ENCODE measurements at regions not wholly inside any gene's neighbourhood (a gene's known extent, or its start where the extent isn't known, plus 50 kb on each side); places are given as distances from the start of the nearest gene placed in this dataset.

- CTCF ChIA-PET, result no interaction called here
- Histone ChIP-seq H3K27me3 (ENCODE audit: control insufficient read depth in 2 of 2, insufficient read depth in 2 of 2, low read length in 2 of 2) (no peaks in the 10 kb centered on the region), H3K27ac (ENCODE audit: low read depth, low read length) (no peak overlapping the region), H3K4me3 (ENCODE audit: low read length) (no peak overlapping the region), H3K4me1 (ENCODE audit: control insufficient read depth in 2 of 2, insufficient read depth in 2 of 2, low read length in 2 of 2) (no peaks in the 10 kb centered on the region), H3K9me3 (ENCODE audit: control insufficient read depth in 2 of 3, low read length in 3 of 3) (no peaks in the 10 kb centered on the region), H3K36me3 (ENCODE audit: control insufficient read depth in 2 of 3, insufficient read depth in 3 of 3, low read length in 3 of 3) (peaks cover 0 to 4% (median 0%) of the 10 kb centered on the region in 3 experiments)
- no peaks in the 10 kb centered on the region for H3K27me3 Mint-ChIP-seq
- H3K27ac Mint-ChIP-seq, result no peak overlapping the region
- POLR2A ChIA-PET, result no interaction called here
- peaks cover 24 to 73% (median 65%) of the 10 kb centered on the region in 5 donors for H3K36me3 Mint-ChIP-seq
- ATAC-seq (no peak), DNase-seq (no peak)
- no peak overlapping the region for H3K4me3 Mint-ChIP-seq
- intact Hi-C loops (cut with micrococcal nuclease), result no loop called here
- peaks cover 0 to 4% (median 0%) of the 10 kb centered on the region in 7 donors for H3K4me1 Mint-ChIP-seq
- H3K9me3 Mint-ChIP-seq, result peaks cover 0 to 23% (median 10%) of the 10 kb centered on the region in 11 donors
Measured at GRCh38 chr21:28811860-28812259, 180.8 kb downstream of the LTN1 start.

DNA sequence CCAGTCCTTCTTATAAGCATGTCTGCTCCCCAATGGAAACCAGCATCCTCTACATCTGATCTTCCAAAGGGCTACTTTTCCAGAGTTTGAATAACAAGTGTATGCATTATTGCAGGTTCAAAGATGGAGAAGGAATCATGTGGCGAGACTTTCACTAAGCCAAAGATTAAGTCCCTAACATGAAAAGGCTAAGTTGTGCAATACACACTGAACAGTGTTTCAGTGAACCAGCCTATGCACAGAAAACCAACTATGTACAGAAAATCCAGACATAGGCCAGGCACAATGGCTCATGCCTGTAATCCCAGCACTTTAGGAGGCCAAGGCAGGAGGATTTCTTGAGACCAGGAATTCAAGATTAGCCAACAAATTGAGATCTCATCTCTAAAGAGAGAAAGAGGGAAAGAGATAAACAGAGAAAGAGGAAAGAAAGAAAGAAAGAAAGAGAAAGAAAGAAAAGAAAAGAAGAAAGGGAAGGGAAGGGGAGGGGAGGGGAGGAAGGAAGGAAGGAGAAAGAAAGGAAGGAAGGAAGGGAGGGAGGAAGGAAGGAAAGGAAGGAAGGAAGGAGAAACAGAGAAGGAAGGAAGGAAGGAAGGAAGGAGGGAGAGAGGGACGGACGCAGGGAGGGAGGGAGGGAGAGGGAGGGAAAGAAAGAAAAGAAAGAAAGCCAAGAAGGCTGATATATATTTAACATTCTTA, 181.7 kb downstream of the LTN1 start:
- no peak for ATAC-seq
- Mint-ChIP-seq H3K36me3 (peaks cover 28 to 71% (median 66%) of the 10 kb centered on the region in 5 donors), H3K4me1 (peaks cover 0 to 4% (median 0%) of the 10 kb centered on the region in 7 donors), H3K27ac (no peak overlapping the region), H3K9me3 (peaks cover 0 to 26% (median 10%) of the 10 kb centered on the region in 11 donors), H3K4me3 (no peak overlapping the region), H3K27me3 (no peaks in the 10 kb centered on the region)
- intact Hi-C loops (cut with micrococcal nuclease), result no loop called here
- no peaks in the 10 kb centered on the region for H3K4me1 ChIP-seq (ENCODE audit: control insufficient read depth in 2 of 2, insufficient read depth in 2 of 2, low read length in 2 of 2)
- ChIA-PET CTCF (no interaction called here), POLR2A (no interaction called here)
- peaks cover 0 to 4% (median 0%) of the 10 kb centered on the region in 3 experiments for H3K36me3 ChIP-seq (ENCODE audit: control insufficient read depth in 2 of 3, insufficient read depth in 3 of 3, low read length in 3 of 3)
- no peak overlapping the region for H3K4me3 ChIP-seq (ENCODE audit: low read length)
- no peak for DNase-seq
- no peak overlapping the region for H3K27ac ChIP-seq (ENCODE audit: low read depth, low read length)
- no peaks in the 10 kb centered on the region for H3K27me3 ChIP-seq (ENCODE audit: control insufficient read depth in 2 of 2, insufficient read depth in 2 of 2, low read length in 2 of 2)
- no peaks in the 10 kb centered on the region for H3K9me3 ChIP-seq (ENCODE audit: control insufficient read depth in 2 of 3, low read length in 3 of 3)

DNA sequence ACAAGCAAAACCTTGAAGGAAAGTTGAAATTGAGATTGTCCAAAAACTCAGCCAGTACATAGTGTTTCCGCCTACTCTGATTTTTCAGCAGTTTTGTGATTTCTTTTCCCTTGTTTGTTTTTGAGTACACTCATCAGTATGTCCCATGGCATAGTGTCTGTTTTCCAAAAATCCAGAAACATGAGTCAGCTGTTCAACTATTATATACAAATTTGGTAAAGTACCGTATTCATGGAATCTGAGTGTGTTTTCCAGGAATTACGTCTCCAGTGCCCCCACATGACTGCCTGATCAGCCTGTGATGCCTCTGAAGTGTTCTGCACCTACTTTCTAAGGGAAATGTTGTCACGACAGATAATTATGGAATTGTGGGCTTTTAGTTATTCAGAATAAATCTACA, 186.8 kb downstream of the LTN1 start:
- Mint-ChIP-seq H3K27ac (no peak overlapping the region), H3K4me3 (no peak overlapping the region), H3K27me3 (no peaks in the 10 kb centered on the region), H3K4me1 (peaks cover 0 to 4% (median 0%) of the 10 kb centered on the region in 7 donors), H3K36me3 (peaks cover 11 to 53% (median 48%) of the 10 kb centered on the region in 5 donors), H3K9me3 (peaks cover 0 to 17% (median 6%) of the 10 kb centered on the region in 11 donors)
- CTCF ChIA-PET, result no interaction called here
- DNase-seq, result no peak
- intact Hi-C loops (cut with micrococcal nuclease), result no loop called here
- H3K4me3 ChIP-seq (ENCODE audit: low read length), result no peak overlapping the region
- H3K36me3 ChIP-seq (ENCODE audit: control insufficient read depth in 2 of 3, insufficient read depth in 3 of 3, low read length in 3 of 3), result no peaks in the 10 kb centered on the region
- H3K27me3 ChIP-seq (ENCODE audit: control insufficient read depth in 2 of 2, insufficient read depth in 2 of 2, low read length in 2 of 2), result no peaks in the 10 kb centered on the region
- H3K27ac ChIP-seq (ENCODE audit: low read depth, low read length), result no peak overlapping the region
- ATAC-seq, result no peak
- no peaks in the 10 kb centered on the region for H3K4me1 ChIP-seq (ENCODE audit: control insufficient read depth in 2 of 2, insufficient read depth in 2 of 2, low read length in 2 of 2)
- POLR2A ChIA-PET, result no interaction called here
- H3K9me3 ChIP-seq (ENCODE audit: control insufficient read depth in 2 of 3, low read length in 3 of 3), result no peaks in the 10 kb centered on the region

DNA sequence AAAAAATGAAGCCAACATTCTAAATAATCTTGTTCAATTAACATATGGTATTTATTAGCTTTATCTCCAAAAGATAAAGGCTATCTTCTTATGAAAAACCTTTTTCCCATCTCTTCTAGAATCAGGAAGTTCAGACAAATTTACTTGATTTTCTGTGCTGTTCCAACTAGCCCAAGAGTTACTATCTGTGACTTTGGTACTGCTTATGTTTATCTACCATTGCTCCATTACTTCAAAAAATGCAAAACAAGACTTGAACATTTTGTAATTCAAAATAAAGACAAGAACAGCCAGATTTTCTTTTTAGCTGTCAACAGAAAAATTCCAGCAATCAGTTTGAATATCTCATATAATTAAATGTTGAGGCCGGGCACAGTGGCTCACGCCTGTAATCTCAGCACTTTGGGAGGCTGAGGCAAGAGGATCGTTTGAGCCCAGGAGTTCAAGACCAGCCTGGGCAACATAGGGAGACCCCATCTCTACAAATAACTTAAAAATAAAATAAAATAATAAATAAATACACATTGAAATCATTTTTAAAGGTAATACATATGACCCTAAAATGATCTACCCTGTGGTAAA, 188.5 kb downstream of the LTN1 start:
- Mint-ChIP-seq H3K27me3 (no peaks in the 10 kb centered on the region), H3K4me3 (no peak overlapping the region), H3K9me3 (peaks cover 0 to 17% (median 6%) of the 10 kb centered on the region in 11 donors), H3K4me1 (peaks cover 0 to 4% (median 0%) of the 10 kb centered on the region in 7 donors), H3K27ac (no peak overlapping the region), H3K36me3 (peaks cover 4 to 54% (median 47%) of the 10 kb centered on the region in 5 donors)
- Histone ChIP-seq H3K4me3 (ENCODE audit: low read length) (no peak overlapping the region), H3K36me3 (ENCODE audit: control insufficient read depth in 2 of 3, insufficient read depth in 3 of 3, low read length in 3 of 3) (no peaks in the 10 kb centered on the region), H3K9me3 (ENCODE audit: control insufficient read depth in 2 of 3, low read length in 3 of 3) (no peaks in the 10 kb centered on the region), H3K27ac (ENCODE audit: low read depth, low read length) (no peak overlapping the region), H3K27me3 (ENCODE audit: control insufficient read depth in 2 of 2, insufficient read depth in 2 of 2, low read length in 2 of 2) (no peaks in the 10 kb centered on the region), H3K4me1 (ENCODE audit: control insufficient read depth in 2 of 2, insufficient read depth in 2 of 2, low read length in 2 of 2) (no peaks in the 10 kb centered on the region)
- ChIA-PET POLR2A (no interaction called here), CTCF (no interaction called here)
- no peak for DNase-seq
- intact Hi-C loops (cut with micrococcal nuclease), result no loop called here
- no peak for ATAC-seq

DNA sequence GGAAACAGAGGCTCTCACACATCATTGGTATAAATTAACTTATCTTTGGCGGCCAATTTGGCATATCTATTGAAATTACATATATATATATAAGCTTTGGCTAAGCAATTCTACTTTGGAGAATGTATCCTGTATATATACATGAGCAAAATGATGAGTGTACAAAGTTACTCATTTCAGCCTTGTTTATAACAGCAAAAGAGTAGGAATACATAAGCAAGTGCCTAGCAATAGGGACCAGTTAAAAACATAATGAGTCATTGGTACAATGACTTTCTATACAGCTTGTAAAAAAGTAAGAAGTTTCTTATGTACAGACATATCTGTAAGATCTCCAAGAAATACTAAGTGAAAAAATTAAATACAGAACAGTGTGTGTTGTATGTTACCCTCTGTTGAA, 190.8 kb downstream of the LTN1 start:
- Mint-ChIP-seq H3K27me3 (no peaks in the 10 kb centered on the region), H3K27ac (no peak overlapping the region), H3K9me3 (peaks cover 0 to 8% (median 0%) of the 10 kb centered on the region in 11 donors), H3K4me1 (peaks cover 0 to 4% (median 0%) of the 10 kb centered on the region in 7 donors), H3K4me3 (no peak overlapping the region), H3K36me3 (peaks cover 4 to 44% (median 41%) of the 10 kb centered on the region in 5 donors)
- Histone ChIP-seq H3K4me1 (ENCODE audit: control insufficient read depth in 2 of 2, insufficient read depth in 2 of 2, low read length in 2 of 2) (no peaks in the 10 kb centered on the region), H3K27me3 (ENCODE audit: control insufficient read depth in 2 of 2, insufficient read depth in 2 of 2, low read length in 2 of 2) (no peaks in the 10 kb centered on the region), H3K9me3 (ENCODE audit: control insufficient read depth in 2 of 3, low read length in 3 of 3) (no peaks in the 10 kb centered on the region), H3K27ac (ENCODE audit: low read depth, low read length) (no peak overlapping the region), H3K36me3 (ENCODE audit: control insufficient read depth in 2 of 3, insufficient read depth in 3 of 3, low read length in 3 of 3) (no peaks in the 10 kb centered on the region), H3K4me3 (ENCODE audit: low read length) (no peak overlapping the region)
- intact Hi-C loops (cut with micrococcal nuclease), result no loop called here
- no peak for DNase-seq
- ChIA-PET POLR2A (no interaction called here), CTCF (no interaction called here)
- ATAC-seq, result no peak

DNA sequence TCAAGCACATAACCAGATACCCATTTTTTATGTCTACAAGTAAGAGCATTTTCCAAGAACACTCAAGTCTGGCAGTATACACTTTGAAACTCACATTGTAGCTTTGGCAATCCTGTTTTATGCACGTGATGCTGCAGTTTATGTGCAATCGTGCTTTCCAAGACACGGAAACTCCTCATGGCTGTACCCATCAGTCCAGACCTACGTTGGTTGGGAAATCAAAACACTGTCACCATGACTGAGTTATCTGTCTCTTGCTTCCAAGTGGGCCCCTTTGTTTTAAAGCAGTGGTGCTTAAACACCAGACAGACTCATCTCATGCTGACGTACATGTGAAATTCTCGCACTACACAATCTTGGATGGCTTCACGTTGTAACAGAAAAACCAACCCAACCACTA, 192.8 kb downstream of the LTN1 start:
- ChIA-PET CTCF (no interaction called here), POLR2A (no interaction called here)
- no peaks in the 10 kb centered on the region for H3K4me1 ChIP-seq (ENCODE audit: control insufficient read depth in 2 of 2, insufficient read depth in 2 of 2, low read length in 2 of 2)

DNA sequence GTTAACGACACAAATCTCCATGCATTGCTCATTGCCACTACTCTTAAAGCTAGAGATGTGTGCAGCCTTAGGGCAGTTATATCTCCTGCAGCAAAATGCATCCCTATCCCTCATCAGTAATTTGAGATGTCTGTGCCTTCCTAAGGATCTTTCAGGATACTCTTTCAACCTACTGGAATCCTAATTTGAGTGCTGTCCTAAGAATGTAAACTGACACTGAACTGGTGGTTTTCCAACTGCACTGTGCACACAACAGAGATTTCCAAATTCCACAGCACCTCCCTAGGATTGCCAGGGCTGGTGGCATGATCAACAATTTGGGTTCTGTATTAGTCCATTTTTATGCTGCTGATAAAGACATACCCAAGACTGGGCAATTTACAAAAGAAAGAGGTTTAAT, 193.9 kb downstream of the LTN1 start:
- ATAC-seq, result no peak
- Mint-ChIP-seq H3K36me3 (peaks cover 0 to 40% (median 27%) of the 10 kb centered on the region in 5 donors), H3K4me3 (no peak overlapping the region), H3K4me1 (peaks cover 0 to 4% (median 0%) of the 10 kb centered on the region in 7 donors), H3K9me3 (peaks cover 0 to 8% (median 0%) of the 10 kb centered on the region in 11 donors), H3K27me3 (no peaks in the 10 kb centered on the region), H3K27ac (no peak overlapping the region)
- H3K4me1 ChIP-seq (ENCODE audit: control insufficient read depth in 2 of 2, insufficient read depth in 2 of 2, low read length in 2 of 2), result no peaks in the 10 kb centered on the region
- no peak overlapping the region for H3K4me3 ChIP-seq (ENCODE audit: low read length)
- CTCF ChIA-PET, result no interaction called here
- H3K9me3 ChIP-seq (ENCODE audit: control insufficient read depth in 2 of 3, low read length in 3 of 3), result no peaks in the 10 kb centered on the region
- intact Hi-C loops (cut with micrococcal nuclease), result no loop called here
- H3K36me3 ChIP-seq (ENCODE audit: control insufficient read depth in 2 of 3, insufficient read depth in 3 of 3, low read length in 3 of 3), result no peaks in the 10 kb centered on the region
- no peak overlapping the region for H3K27ac ChIP-seq (ENCODE audit: low read depth, low read length)
- POLR2A ChIA-PET, result interaction anchor here (0.6 kb wide), 1 partner anchor 43 kb away, joined by 3 read pairs; no protein-coding TSS in a partner anchor
- no peak for DNase-seq
- H3K27me3 ChIP-seq (ENCODE audit: control insufficient read depth in 2 of 2, insufficient read depth in 2 of 2, low read length in 2 of 2), result no peaks in the 10 kb centered on the region

More for the DNA sequence above, 192.8 kb downstream of the LTN1 start:
- Mint-ChIP-seq H3K27ac (no peak overlapping the region), H3K36me3 (peaks cover 0 to 36% (median 32%) of the 10 kb centered on the region in 5 donors), H3K4me3 (no peak overlapping the region), H3K27me3 (no peaks in the 10 kb centered on the region), H3K9me3 (peaks cover 0 to 8% (median 0%) of the 10 kb centered on the region in 11 donors), H3K4me1 (peaks cover 0 to 4% (median 0%) of the 10 kb centered on the region in 7 donors)
- no peaks in the 10 kb centered on the region for H3K9me3 ChIP-seq (ENCODE audit: control insufficient read depth in 2 of 3, low read length in 3 of 3)
- H3K27me3 ChIP-seq (ENCODE audit: control insufficient read depth in 2 of 2, insufficient read depth in 2 of 2, low read length in 2 of 2), result no peaks in the 10 kb centered on the region
- no peak overlapping the region for H3K27ac ChIP-seq (ENCODE audit: low read depth, low read length)
- DNase-seq, result no peak
- ATAC-seq, result no peak
- intact Hi-C loops (cut with micrococcal nuclease), result no loop called here
- H3K4me3 ChIP-seq (ENCODE audit: low read length), result no peak overlapping the region
- H3K36me3 ChIP-seq (ENCODE audit: control insufficient read depth in 2 of 3, insufficient read depth in 3 of 3, low read length in 3 of 3), result no peaks in the 10 kb centered on the region
